SK-N-SH (cell line): ENCODE measurements at regions not wholly inside any gene's neighbourhood (a gene's known extent, or its start where the extent isn't known, plus 50 kb on each side); places are given as distances from the start of the nearest gene placed in this dataset.

ENCODE experiments used
- RCOR1 ChIP-seq: fragments of 150-350 bp; IDR thresholded peaks from 2 replicates; pipeline ENCODE4 v1.6.1; 2017; ENCODE audit warnings: antibody characterized with exemption, low read length
- TCF12 ChIP-seq: IDR thresholded peaks from 2 replicates; pipeline ENCODE4 v1.4.0; 2012
- TF ChIP-seq, protein P1 (sequence below): fragments of 200-600 bp; sonication (generic); IDR thresholded peaks from 2 replicates; pipeline ENCODE4 v1.6.1; 2017; ENCODE audit warnings: antibody characterized with exemption, mild to moderate bottlenecking, moderate library complexity

DNA sequence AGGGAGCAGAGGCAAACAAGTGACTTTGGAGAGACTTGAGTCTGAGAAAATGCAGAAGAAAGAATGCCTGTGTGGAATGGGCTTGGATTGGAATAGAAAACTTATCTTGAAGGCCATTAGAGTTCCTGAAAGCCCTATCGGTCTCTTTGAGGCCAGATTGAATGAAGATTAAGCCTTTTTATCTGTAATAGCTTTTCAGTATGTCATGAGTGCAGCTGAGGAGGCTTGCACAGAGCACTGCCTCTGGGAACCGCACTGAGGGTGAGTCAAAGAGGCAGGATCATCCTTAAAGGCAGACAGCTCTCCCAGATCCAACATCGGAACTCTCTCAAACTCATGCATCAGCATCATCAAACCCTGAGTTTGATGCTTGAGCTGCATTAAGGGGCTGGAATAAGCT, 515.2 kb downstream of the NTRK3 start:
- TF ChIP-seq TCF12 = no peak
- TF ChIP-seq, protein P1, sequence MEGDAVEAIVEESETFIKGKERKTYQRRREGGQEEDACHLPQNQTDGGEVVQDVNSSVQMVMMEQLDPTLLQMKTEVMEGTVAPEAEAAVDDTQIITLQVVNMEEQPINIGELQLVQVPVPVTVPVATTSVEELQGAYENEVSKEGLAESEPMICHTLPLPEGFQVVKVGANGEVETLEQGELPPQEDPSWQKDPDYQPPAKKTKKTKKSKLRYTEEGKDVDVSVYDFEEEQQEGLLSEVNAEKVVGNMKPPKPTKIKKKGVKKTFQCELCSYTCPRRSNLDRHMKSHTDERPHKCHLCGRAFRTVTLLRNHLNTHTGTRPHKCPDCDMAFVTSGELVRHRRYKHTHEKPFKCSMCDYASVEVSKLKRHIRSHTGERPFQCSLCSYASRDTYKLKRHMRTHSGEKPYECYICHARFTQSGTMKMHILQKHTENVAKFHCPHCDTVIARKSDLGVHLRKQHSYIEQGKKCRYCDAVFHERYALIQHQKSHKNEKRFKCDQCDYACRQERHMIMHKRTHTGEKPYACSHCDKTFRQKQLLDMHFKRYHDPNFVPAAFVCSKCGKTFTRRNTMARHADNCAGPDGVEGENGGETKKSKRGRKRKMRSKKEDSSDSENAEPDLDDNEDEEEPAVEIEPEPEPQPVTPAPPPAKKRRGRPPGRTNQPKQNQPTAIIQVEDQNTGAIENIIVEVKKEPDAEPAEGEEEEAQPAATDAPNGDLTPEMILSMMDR = no peak
- TF ChIP-seq RCOR1 = no peak
